Mucosa of rectum (tissue), 2 donors: ENCODE measurements at regions not wholly inside any gene's neighbourhood (a gene's known extent, or its start where the extent isn't known, plus 50 kb on each side); places are given as distances from the start of the nearest gene placed in this dataset.

Experiments used
- H3K27ac ChIP-seq, 2 donors: one replicate each; pipeline ENCODE4 v1.7.0; 2013; ENCODE audit warnings: inconsistent platforms in 2 of 2, low read depth in 2 of 2, low read length in 2 of 2
- H3K27me3 ChIP-seq, 2 donors: one replicate each; pipeline ENCODE4 v1.7.0; 2013; ENCODE audit warnings: low read length in 2 of 2; ENCODE audit not compliant: control insufficient read depth in 2 of 2, insufficient read depth in 2 of 2
- H3K36me3 ChIP-seq, 2 donors: one replicate each; pipeline ENCODE4 v1.7.0; 2013; ENCODE audit warnings: low read length in 2 of 2; ENCODE audit not compliant: control insufficient read depth in 2 of 2, insufficient read depth in 2 of 2
- H3K4me1 ChIP-seq, 2 donors: one replicate each; pipeline ENCODE4 v1.7.0; 2013; ENCODE audit warnings: low read length in 2 of 2, mild to moderate bottlenecking in 1 of 2; ENCODE audit not compliant: control insufficient read depth in 2 of 2, insufficient read depth in 2 of 2
- H3K4me3 ChIP-seq, 2 donors: one replicate each; pipeline ENCODE4 v1.7.0; 2013; ENCODE audit warnings: low read length in 2 of 2
- H3K9ac ChIP-seq, 2 donors: one replicate each; pipeline ENCODE4 v1.7.0; 2013; ENCODE audit warnings: low read length in 2 of 2, low read depth in 1 of 2, mild to moderate bottlenecking in 1 of 2
- H3K9me3 ChIP-seq, 2 donors: one replicate each; pipeline ENCODE4 v1.7.0; 2013; ENCODE audit warnings: low read length in 2 of 2; ENCODE audit not compliant: control insufficient read depth in 2 of 2
- donor health status: healthy.
- donor health status: Normal muscosa, but diverticular disease.

GRCh38 chr4:1463088-1463926 is 57.1 kb upstream of the NKX1-1 start:
- H3K9me3 ChIP-seq = peaks cover 0 to 2% of the 10 kb centered on the region in 2 donors
- peaks cover 12 to 23% of the 10 kb centered on the region in 2 donors for H3K27me3 ChIP-seq
- no peak overlapping the region for H3K4me3 ChIP-seq
- no peak overlapping the region for H3K9ac ChIP-seq
- no peaks in the 10 kb centered on the region for H3K36me3 ChIP-seq
- no peak overlapping the region for H3K27ac ChIP-seq
- no peaks in the 10 kb centered on the region for H3K4me1 ChIP-seq

GRCh38 chr4:1462768-1463075 is 56.5 kb upstream of the NKX1-1 start:
- Histone ChIP-seq H3K27ac (no peak overlapping the region), H3K27me3 (peaks cover 12 to 26% of the 10 kb centered on the region in 2 donors), H3K9me3 (no peaks in the 10 kb centered on the region), H3K4me1 (no peaks in the 10 kb centered on the region), H3K9ac (no peak overlapping the region), H3K36me3 (no peaks in the 10 kb centered on the region), H3K4me3 (no peak overlapping the region)

- Histone ChIP-seq H3K4me3 (no peak overlapping the region), H3K9me3 (no peaks in the 10 kb centered on the region), H3K27ac (no peak overlapping the region), H3K36me3 (no peaks in the 10 kb centered on the region), H3K27me3 (peaks cover 12 to 26% of the 10 kb centered on the region in 2 donors), H3K4me1 (no peaks in the 10 kb centered on the region), H3K9ac (no peak overlapping the region)
These were observed 55.9 kb upstream of the NKX1-1 start for GRCh38 chr4:1462009-1462767.

- H3K4me3 ChIP-seq = no peak overlapping the region
- no peaks in the 10 kb centered on the region for H3K36me3 ChIP-seq
- H3K27ac ChIP-seq = no peak overlapping the region
- H3K4me1 ChIP-seq = no peaks in the 10 kb centered on the region
- H3K9ac ChIP-seq = no peak overlapping the region
- no peaks in the 10 kb centered on the region for H3K9me3 ChIP-seq
- peaks cover 12 to 26% of the 10 kb centered on the region in 2 donors for H3K27me3 ChIP-seq
These were observed 55.0 kb upstream of the NKX1-1 start for GRCh38 chr4:1460967-1461868.

GRCh38 chr4:1459722-1460511 is 53.7 kb upstream of the NKX1-1 start:
- no peak overlapping the region for H3K4me3 ChIP-seq
- no peaks in the 10 kb centered on the region for H3K4me1 ChIP-seq
- H3K36me3 ChIP-seq = no peaks in the 10 kb centered on the region
- no peak overlapping the region for H3K9ac ChIP-seq
- no peak overlapping the region for H3K27ac ChIP-seq
- peaks cover 12 to 26% of the 10 kb centered on the region in 2 donors for H3K27me3 ChIP-seq
- no peaks in the 10 kb centered on the region for H3K9me3 ChIP-seq

GRCh38 chr4:1459081-1459721 is 53.0 kb upstream of the NKX1-1 start:
- H3K4me3 ChIP-seq = no peak overlapping the region
- peaks cover 12 to 26% of the 10 kb centered on the region in 2 donors for H3K27me3 ChIP-seq

GRCh38 chr4:1458581-1458980 is 52.3 kb upstream of the NKX1-1 start:
- H3K9ac ChIP-seq = no peak overlapping the region
- no peaks in the 10 kb centered on the region for H3K36me3 ChIP-seq
- H3K4me3 ChIP-seq = no peak overlapping the region
- H3K9me3 ChIP-seq = no peaks in the 10 kb centered on the region
- peaks cover 12 to 26% of the 10 kb centered on the region in 2 donors for H3K27me3 ChIP-seq
- H3K27ac ChIP-seq = no peak overlapping the region
- H3K4me1 ChIP-seq = no peaks in the 10 kb centered on the region

More at GRCh38 chr4:1459081-1459721, 53.0 kb upstream of the NKX1-1 start:
- Histone ChIP-seq H3K4me1 (no peaks in the 10 kb centered on the region), H3K27ac (no peak overlapping the region), H3K9ac (no peak overlapping the region), H3K36me3 (no peaks in the 10 kb centered on the region), H3K9me3 (no peaks in the 10 kb centered on the region)
